Activated T-helper 1 cell treated with anti-CD3 and anti-CD28 coated beads, Interleukin-12 subunit alpha, Interleukin-12 subunit beta, Interleukin-2, Interleukin-4 antibody, amounts not matched to agents 30 ng/mL and 10 ng/mL and 1 ng/mL, durations not matched to agents 14 hours and 24 hours and 36 hours (primary cell): ENCODE measurements at regions not wholly inside any gene's neighbourhood (a gene's known extent, or its start where the extent isn't known, plus 50 kb on each side); places are given as distances from the start of the nearest gene placed in this dataset.

Experiments
- DNase-seq: peaks from one replicate; pipeline ENCODE4 v3.0.0; 2021; ENCODE audit warnings: low spot score
- H3K27ac Mint-ChIP-seq: one replicate; pipeline ENCODE4 v1.8.0; 2021; ENCODE audit warnings: mild to moderate bottlenecking, mixed read lengths
- H3K27me3 Mint-ChIP-seq: one replicate; pipeline ENCODE4 v1.8.0; 2022; ENCODE audit warnings: mild to moderate bottlenecking, moderate library complexity, mixed read lengths; ENCODE audit not compliant: insufficient read depth
- H3K36me3 Mint-ChIP-seq: one replicate; pipeline ENCODE4 v1.8.0; 2021; ENCODE audit warnings: low read depth, mixed read lengths
- H3K4me1 Mint-ChIP-seq: one replicate; pipeline ENCODE4 v1.8.0; 2021; ENCODE audit warnings: low read depth, mixed read lengths
- H3K4me3 Mint-ChIP-seq: one replicate; pipeline ENCODE4 v1.8.0; 2021; ENCODE audit warnings: mild to moderate bottlenecking, moderate library complexity, mixed read lengths
- H3K9me3 Mint-ChIP-seq: one replicate; pipeline ENCODE4 v1.8.0; 2021; ENCODE audit warnings: mixed read lengths
- intact Hi-C: fragments of 100-400 bp; cut with micrococcal nuclease; formaldehyde crosslinking; loops from one replicate; pipeline ENCODE4 v1.15.1; 2024

DNA sequence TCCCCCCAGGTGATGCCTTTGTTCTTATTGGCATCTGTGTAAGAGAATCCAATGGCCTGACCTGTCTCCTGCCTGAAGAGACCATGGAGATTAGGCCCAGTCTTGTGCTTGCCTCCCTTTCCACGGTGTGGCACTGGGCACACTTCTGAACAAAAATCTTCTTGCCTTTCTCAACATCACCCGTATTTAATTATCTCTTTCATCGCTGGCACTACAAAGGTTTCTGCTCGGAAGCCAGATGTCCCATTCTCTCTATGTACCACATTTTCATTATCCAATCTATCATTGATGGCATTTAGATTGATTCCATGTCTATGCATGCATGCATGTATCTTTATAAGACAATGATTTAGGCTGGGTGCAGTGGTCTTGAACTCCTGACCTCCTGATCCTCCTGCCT is 74.3 kb downstream of the SLC25A15 start:
- Mint-ChIP-seq H3K4me1 (no peaks in the 10 kb centered on the region), H3K9me3 (peaks cover 6% of the 10 kb centered on the region), H3K36me3 (no peaks in the 10 kb centered on the region), H3K27me3 (no peaks in the 10 kb centered on the region), H3K27ac (no peak overlapping the region), H3K4me3 (no peak overlapping the region)
- no peak for DNase-seq
- intact Hi-C loops: no loop called here

DNA sequence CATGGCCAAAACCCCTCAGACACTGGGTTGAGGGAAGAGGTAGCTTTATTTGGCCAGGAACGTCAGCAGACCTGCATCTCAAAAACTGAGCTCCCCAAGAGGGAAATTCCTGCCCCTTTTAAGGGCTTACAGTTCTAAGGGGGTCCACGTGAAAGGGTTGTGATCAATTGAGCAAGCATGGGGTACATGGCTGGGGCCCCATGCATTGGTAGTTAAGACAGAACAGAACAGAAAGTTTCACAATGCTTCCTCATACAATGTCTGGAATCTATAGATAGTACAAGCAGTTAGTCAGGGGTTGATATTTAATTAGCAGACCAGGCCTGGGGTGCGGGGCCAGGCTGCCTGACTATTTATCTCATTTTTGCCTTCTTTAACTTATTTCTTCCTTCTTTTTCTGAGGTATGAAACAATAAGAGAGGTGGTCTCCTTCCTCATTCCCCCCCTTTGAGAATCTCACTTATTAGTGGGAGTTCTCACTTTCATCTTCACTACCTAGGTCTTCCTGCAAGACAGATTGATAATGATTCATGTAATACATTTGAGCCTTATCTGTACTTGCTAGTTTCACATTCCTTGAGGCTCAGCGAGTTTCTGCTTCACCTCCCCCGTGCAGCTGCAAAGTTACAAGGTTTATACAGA is 84.8 kb downstream of the SLC25A15 start:
- intact Hi-C loops: no loop called here
- Mint-ChIP-seq H3K4me3 (no peak overlapping the region), H3K9me3 (peaks cover 53% of the 10 kb centered on the region), H3K36me3 (peaks cover 35% of the 10 kb centered on the region), H3K4me1 (no peaks in the 10 kb centered on the region), H3K27ac (no peak overlapping the region), H3K27me3 (no peaks in the 10 kb centered on the region)
- no peak for DNase-seq

DNA sequence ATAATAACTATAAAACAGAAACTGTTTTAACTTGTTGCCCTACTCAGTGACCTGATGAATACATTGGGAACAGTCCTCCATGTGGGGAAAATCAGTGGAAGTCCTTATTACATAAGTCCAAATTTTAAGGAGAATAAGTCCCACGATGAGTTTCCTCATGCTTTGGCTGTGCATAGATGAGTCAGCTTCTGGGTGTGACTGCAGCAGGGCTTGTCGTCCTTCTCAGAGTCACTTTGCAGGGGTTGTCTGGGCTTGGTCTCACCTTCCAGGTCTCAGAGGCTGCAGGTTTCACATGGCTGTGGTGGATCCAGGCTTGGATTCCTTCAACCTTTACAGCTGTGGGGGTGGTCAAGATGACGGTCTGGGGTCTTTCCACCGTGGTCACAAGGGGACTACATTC is 85.6 kb downstream of the SLC25A15 start:
- DNase-seq: no peak
- Mint-ChIP-seq H3K4me1 (no peaks in the 10 kb centered on the region), H3K4me3 (no peak overlapping the region), H3K9me3 (peaks cover 61% of the 10 kb centered on the region), H3K27me3 (no peaks in the 10 kb centered on the region), H3K36me3 (peaks cover 41% of the 10 kb centered on the region), H3K27ac (no peak overlapping the region)
- intact Hi-C loops: no loop called here

DNA sequence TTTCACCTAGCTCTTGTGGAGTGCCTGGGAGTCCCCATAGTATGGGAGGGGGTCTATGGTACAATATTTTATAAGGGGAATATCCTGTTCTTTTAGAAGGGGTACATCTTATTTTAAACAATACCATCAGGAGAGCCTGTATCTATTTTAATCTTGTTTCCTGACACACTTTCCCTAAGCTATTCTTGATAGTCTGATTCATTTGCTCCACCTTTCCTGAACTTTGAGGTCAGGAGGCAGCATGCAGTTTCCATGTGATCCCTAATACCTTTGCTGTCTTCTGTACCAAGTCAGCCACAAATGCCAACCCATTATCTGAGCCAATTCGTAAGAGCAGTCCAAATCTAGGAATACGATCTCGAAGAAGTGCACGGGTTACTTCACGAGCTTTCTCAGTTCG is 86.2 kb downstream of the SLC25A15 start:
- DNase-seq: no peak
- no peak overlapping the region for H3K4me3 Mint-ChIP-seq
- H3K27me3 Mint-ChIP-seq: no peaks in the 10 kb centered on the region

DNA sequence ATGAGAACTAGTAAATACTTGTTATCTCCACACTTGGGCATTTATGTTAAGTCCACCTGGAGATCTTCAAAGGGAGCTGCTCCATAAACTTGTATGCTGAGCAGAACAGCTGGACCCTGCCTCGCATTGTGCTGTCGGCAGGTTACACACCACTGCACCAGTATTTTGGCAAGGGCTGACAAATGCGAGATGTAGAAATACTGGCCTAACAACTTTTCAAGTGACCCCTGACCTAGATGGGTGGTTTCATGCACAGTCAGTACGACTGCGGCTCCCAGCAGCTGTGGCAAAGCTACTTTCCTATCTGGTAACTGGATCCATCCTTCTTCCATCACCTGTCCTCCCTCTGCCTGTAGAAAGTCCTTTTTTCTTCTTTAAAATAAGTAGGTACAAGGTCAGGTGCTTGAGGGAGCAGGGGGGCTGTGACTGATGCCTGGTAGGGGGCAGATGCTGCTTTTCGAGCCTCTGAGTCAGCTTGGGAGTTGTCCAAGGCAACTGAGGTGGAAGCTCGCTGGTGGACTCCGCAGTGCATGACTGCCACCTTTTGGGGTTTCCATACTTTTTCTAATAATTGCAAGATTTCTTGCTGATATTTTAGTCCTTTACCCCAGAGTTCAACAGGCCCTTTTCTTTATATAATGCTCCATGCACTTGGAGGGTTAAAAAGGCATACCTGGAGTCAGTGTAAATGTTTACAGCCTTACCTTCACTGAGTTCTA is 86.8 kb downstream of the SLC25A15 start:
- H3K36me3 Mint-ChIP-seq: peaks cover 49% of the 10 kb centered on the region
- no peaks in the 10 kb centered on the region for H3K27me3 Mint-ChIP-seq
- peaks cover 69% of the 10 kb centered on the region for H3K9me3 Mint-ChIP-seq
- intact Hi-C loops: no loop called here
- no peak overlapping the region for H3K27ac Mint-ChIP-seq
- no peaks in the 10 kb centered on the region for H3K4me1 Mint-ChIP-seq
- DNase-seq: no peak
- H3K4me3 Mint-ChIP-seq: no peak overlapping the region

More for the DNA sequence above, 86.2 kb downstream of the SLC25A15 start:
- Mint-ChIP-seq H3K27ac (no peak overlapping the region), H3K4me1 (no peaks in the 10 kb centered on the region), H3K36me3 (peaks cover 45% of the 10 kb centered on the region), H3K9me3 (peaks cover 66% of the 10 kb centered on the region)
- intact Hi-C loops: no loop called here

- intact Hi-C loops: no loop called here
- Mint-ChIP-seq H3K36me3 (peaks cover 51% of the 10 kb centered on the region), H3K27me3 (no peaks in the 10 kb centered on the region), H3K27ac (no peak overlapping the region), H3K9me3 (peaks cover 52% of the 10 kb centered on the region), H3K4me1 (peaks cover 19% of the 10 kb centered on the region), H3K4me3 (no peak overlapping the region)
- no peak for DNase-seq
Measured at GRCh38 chr13:40878321-40878720, 88.9 kb downstream of the SLC25A15 start.

GRCh38 chr13:40878823-40879222 is 89.4 kb downstream of the SLC25A15 start:
- intact Hi-C loops: no loop called here
- Mint-ChIP-seq H3K4me3 (no peak overlapping the region), H3K27ac (no peak overlapping the region), H3K9me3 (peaks cover 47% of the 10 kb centered on the region), H3K36me3 (peaks cover 50% of the 10 kb centered on the region), H3K27me3 (no peaks in the 10 kb centered on the region), H3K4me1 (peaks cover 19% of the 10 kb centered on the region)
- no peak for DNase-seq
